K562 (cell line): ENCODE measurements at regions not wholly inside any gene's neighbourhood (a gene's known extent, or its start where the extent isn't known, plus 50 kb on each side); places are given as distances from the start of the nearest gene placed in this dataset.

ENCODE experiments used
- ATAC-seq: fragments of 200-7000 bp; cut with Tn5 transposase; 3 replicates; pipeline ENCODE4 v1.9.1; 2020; ENCODE audit warnings: moderate library complexity
- BruUV-seq: library from RNA; stranded (reverse); fragments of 400-500 nt; replicated peaks from 2 replicates; lab custom pipeline; 2021; lab: Mats Ljungman, UMichigan
- CTCF ChIA-PET: fragments of 300-600 bp; formaldehyde crosslinking; extraction: SDS; loops from one replicate; lab custom pipeline; 2021; ENCODE audit warnings: low intra/inter-chr PET ratio; lab: Yijun Ruan, JAX
- POLR2A ChIA-PET: fragments of 300-600, 350-650 bp; sonication (Branson Sonifier 250); formaldehyde crosslinking; extraction: SDS; loops from one replicate; lab custom pipeline; 2021; ENCODE audit warnings: antibody characterized with exemption, inconsistent platforms; lab: Yijun Ruan, JAX
- DNase-seq, 4 experiments: peaks; one replicate each; pipeline versions ENCODE4 v3.0.0 to v3.0.0-alpha.2; 2011 to 2018; ENCODE audit warnings: low spot score in 3 of 4, mixed read lengths in 3 of 4; ENCODE audit errors: extremely low read depth in 1 of 4
- FAIRE-seq: peaks from 2 replicates; lab custom pipeline; 2011; peaks lifted over from hg19 to GRCh38; lab: Jason Lieb, UNC
- H2AFZ ChIP-seq: 2 replicates; pipeline ENCODE4 v1.6.0; 2011; ENCODE audit warnings: low read depth, low read length, control low read depth, inconsistent platforms
- H3K27ac ChIP-seq: fragments of 200-600 bp; 3 replicates; pipeline ENCODE4 v1.8.0; 2011; ENCODE audit warnings: low read depth, mild to moderate bottlenecking, control low read depth, inconsistent platforms, low read length, moderate library complexity, mixed read lengths; ENCODE audit errors: extremely low read depth
- H3K27me3 ChIP-seq, 2 experiments: fragments of 300-600 bp in 1 of 2; 2 replicates in 1 of 2; 3 replicates in 1 of 2; pipeline versions ENCODE4 v1.6.0 to v1.8.0; 2011; ENCODE audit warnings: inconsistent platforms in 2 of 2, low read length in 2 of 2, mild to moderate bottlenecking in 1 of 2, mixed read lengths in 1 of 2, moderate library complexity in 1 of 2; ENCODE audit not compliant: control insufficient read depth in 2 of 2, insufficient read depth in 2 of 2
- H3K36me3 ChIP-seq: fragments of 300-600 bp; 3 replicates; pipeline ENCODE4 v1.8.0; 2011; ENCODE audit warnings: mild to moderate bottlenecking, low read length, inconsistent platforms; ENCODE audit not compliant: control insufficient read depth, insufficient read depth
- H3K4me1 ChIP-seq, 2 experiments: fragments of 200-600 bp in 1 of 2; replicated peaks in 1 of 2; 2 replicates in 1 of 2; 3 replicates in 1 of 2; pipeline versions ENCODE4 v1.5.1 to v1.8.0; 2011; ENCODE audit warnings: inconsistent platforms in 2 of 2, low read length in 2 of 2, mild to moderate bottlenecking in 1 of 2, mixed read lengths in 1 of 2, moderate library complexity in 1 of 2; ENCODE audit not compliant: control insufficient read depth in 2 of 2, insufficient read depth in 2 of 2
- H3K4me2 ChIP-seq: 2 replicates; pipeline ENCODE4 v1.6.1; 2011; ENCODE audit warnings: low read length, control low read depth, inconsistent platforms, mixed read lengths; ENCODE audit not compliant: insufficient read depth
- H3K4me3 ChIP-seq: fragments of 200-600 bp; sonication (generic), shearing (Covaris generic); 2 replicates; pipeline ENCODE4 v1.5.1; 2016; ENCODE audit warnings: control low read depth, inconsistent platforms
- H3K79me2 ChIP-seq: fragments of 200-600 bp; 3 replicates; pipeline ENCODE4 v1.8.0; 2011; ENCODE audit warnings: low read length, inconsistent platforms; ENCODE audit not compliant: control insufficient read depth, insufficient read depth
- H3K9ac ChIP-seq, 2 experiments: 2 replicates each; pipeline versions ENCODE4 v1.6.0 to v1.6.1; 2011; ENCODE audit warnings: low read depth in 2 of 2, low read length in 2 of 2, control low read depth in 1 of 2, inconsistent platforms in 1 of 2, mild to moderate bottlenecking in 1 of 2, mixed read lengths in 1 of 2; ENCODE audit not compliant: insufficient read depth in 1 of 2
- H3K9me1 ChIP-seq: one replicate; pipeline ENCODE4 v1.6.0; 2011; ENCODE audit warnings: inconsistent platforms, mild to moderate bottlenecking, low read length, moderate library complexity; ENCODE audit not compliant: control insufficient read depth, insufficient read depth
- H3K9me3 ChIP-seq: replicated peaks from 2 replicates; pipeline ENCODE4 v1.5.1; 2011; ENCODE audit warnings: low read depth, low read length, inconsistent platforms; ENCODE audit not compliant: control insufficient read depth, insufficient read depth
- H4K20me1 ChIP-seq: replicated peaks from 2 replicates; pipeline ENCODE4 v1.6.1; 2011; ENCODE audit warnings: low read length, inconsistent platforms, mixed read lengths; ENCODE audit not compliant: control insufficient read depth, insufficient read depth
- ARID2 ChIP-seq: fragments of 450-650 bp; IDR thresholded peaks from 2 replicates; pipeline ENCODE4 v1.6.1; 2017; ENCODE audit warnings: antibody characterized with exemption, mild to moderate bottlenecking
- ARID3A ChIP-seq: IDR thresholded peaks from 2 replicates; pipeline ENCODE4 v1.6.1; 2012; ENCODE audit warnings: low read depth, low read length, improper control_type of control experiment, borderline replicate concordance
- CBX1 ChIP-seq: sonication (generic); IDR thresholded peaks from 2 replicates; pipeline ENCODE4 v1.6.1; 2016; ENCODE audit warnings: antibody characterized with exemption, low read depth, mild to moderate bottlenecking
- CEBPG ChIP-seq, 3 experiments: fragments of 200-800 bp in 1 of 3; sonication (Bioruptor generic) in 1 of 3; sonication (generic) in 1 of 3; formaldehyde crosslinking in 1 of 3; IDR thresholded peaks in 2 of 3; conservative IDR thresholded peaks in 1 of 3; 2 replicates each; pipeline versions ENCODE4 v1.6.1 to v1.8.0; 2016 to 2022; ENCODE audit warnings: missing compliant biosample characterization in 2 of 3, missing genetic modification characterization in 2 of 3, mild to moderate bottlenecking in 1 of 3, missing genetic modification reagents in 1 of 3
- DDX20 ChIP-seq: fragments of 450-650 bp; IDR thresholded peaks from 2 replicates; pipeline ENCODE4 v1.6.1; 2016; ENCODE audit warnings: missing genetic modification characterization, low read depth, mild to moderate bottlenecking, missing compliant biosample characterization, moderate library complexity
- EZH2 ChIP-seq: IDR thresholded peaks from 2 replicates; pipeline ENCODE4 v1.6.1; 2012; ENCODE audit warnings: low read depth, mild to moderate bottlenecking, inconsistent platforms, low read length, borderline replicate concordance
- GABPB1 ChIP-seq: sonication (generic); formaldehyde crosslinking; IDR thresholded peaks from 2 replicates; pipeline ENCODE4 v1.8.0; 2022; ENCODE audit warnings: mild to moderate bottlenecking, missing genetic modification reagents
- MTA1 ChIP-seq: fragments of 450-650 bp; IDR thresholded peaks from 2 replicates; pipeline ENCODE4 v1.6.1; 2017; ENCODE audit warnings: borderline replicate concordance
- NCOA4 ChIP-seq: fragments of 450-650 bp; IDR thresholded peaks from 2 replicates; pipeline ENCODE4 v1.6.1; 2018; ENCODE audit warnings: mild to moderate bottlenecking; ENCODE audit not compliant: partially characterized antibody
- NR2F6 ChIP-seq: fragments of 450-650 bp; formaldehyde crosslinking; IDR thresholded peaks from 2 replicates; pipeline ENCODE4 v1.4.0; 2020; ENCODE audit warnings: mild to moderate bottlenecking
- POLR2A ChIP-seq: fragments of 450-650 bp; conservative IDR thresholded peaks from 2 replicates; pipeline ENCODE4 v1.6.1; 2016
- RBM22 ChIP-seq: fragments of 200-400 bp; formaldehyde crosslinking; IDR thresholded peaks from 2 replicates; pipeline ENCODE4 v1.6.1; 2018; ENCODE audit warnings: low read length, low read depth; ENCODE audit not compliant: poor library complexity, severe bottlenecking
- U2AF1 ChIP-seq: fragments of 200-400 bp; formaldehyde crosslinking; optimal IDR thresholded peaks from 2 replicates; pipeline ENCODE3; 2017; ENCODE audit warnings: mild to moderate bottlenecking, low read depth, low read length, moderate library complexity
- ZEB2 ChIP-seq: fragments of 450-650 bp; IDR thresholded peaks from 2 replicates; pipeline ENCODE4 v1.6.1; 2016
- ZNF583 ChIP-seq: fragments of 250-450 bp; sonication (Bioruptor Pico); IDR thresholded peaks from 2 replicates; pipeline ENCODE4 v1.4.0; 2020
- WGBS: fragments of 100-300 bp; shearing (Covaris generic); methylation state at CpG from one replicate; pipeline ENCODE4 v1.1.6; 2016; ENCODE audit warnings: low coverage, mixed read lengths; ENCODE audit not compliant: insufficient coverage; ENCODE audit errors: missing lambda C conversion rate; 5-methylcytosine and 5-hydroxymethylcytosine counted together
- in situ Hi-C: fragments of 300-500 bp; cut with MboI; formaldehyde crosslinking; loops from 4 replicates; pipeline ENCODE4 v1.15.0; 2018; ENCODE audit warnings: inconsistent platforms, mixed read lengths
- intact Hi-C: fragments of 100-400 bp; cut with micrococcal nuclease; formaldehyde crosslinking; loops from 2 replicates; pipeline ENCODE4 v1.14.2; 2022
- TF ChIP-seq, protein P1 (sequence below): sonication (generic); formaldehyde crosslinking; IDR thresholded peaks from 2 replicates; pipeline ENCODE4 v1.8.0; 2022; ENCODE audit warnings: mild to moderate bottlenecking, missing genetic modification reagents
- TF ChIP-seq, protein P2 (sequence below): fragments of 450-650 bp; formaldehyde crosslinking; IDR thresholded peaks from 2 replicates; pipeline ENCODE4 v1.4.0; 2020; ENCODE audit warnings: mild to moderate bottlenecking, moderate library complexity
- TF ChIP-seq, protein P3 (sequence below): fragments of 250-450 bp; sonication (Bioruptor Pico); IDR thresholded peaks from 2 replicates; pipeline ENCODE4 v1.4.0; 2020

DNA sequence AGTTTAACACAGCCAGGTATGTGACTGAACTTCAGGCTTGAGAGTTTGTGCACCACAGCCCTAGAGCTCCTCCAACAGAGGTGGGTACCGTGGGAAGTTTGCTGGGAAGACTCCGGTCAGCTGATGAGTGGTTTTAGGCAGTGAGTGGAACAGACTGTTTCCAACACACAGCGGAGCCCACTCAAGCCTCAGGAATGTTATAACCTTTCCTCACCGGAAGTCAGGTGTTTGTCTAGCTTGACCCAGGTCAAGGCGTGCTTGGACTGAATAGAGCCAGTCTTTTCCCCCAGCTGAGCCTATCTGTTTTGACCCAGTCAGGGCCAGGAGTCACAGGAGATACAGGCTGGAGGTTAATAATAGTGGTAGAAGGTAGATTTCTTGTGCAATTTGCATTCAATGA lies 138.4 kb upstream of the PARP11 start:
- Histone ChIP-seq H2AFZ (no peak overlapping the region), H3K9me3 (no peaks in the 10 kb centered on the region), H4K20me1 (no peaks in the 10 kb centered on the region), H3K79me2 (no peaks in the 10 kb centered on the region), H3K27me3 (peaks cover 5 to 13% of the 10 kb centered on the region in 2 experiments; a peak in 3 of 5 replicates), H3K9me1 (no peaks in the 10 kb centered on the region), H3K4me2 (no peak overlapping the region), H3K4me1 (no peaks in the 10 kb centered on the region), H3K4me3 (no peak overlapping the region), H3K27ac (no peak overlapping the region), H3K9ac (no peak overlapping the region), H3K36me3 (no peaks in the 10 kb centered on the region)
- no peak for DNase-seq
- FAIRE-seq, result no peak
- ChIA-PET CTCF (no interaction called here), POLR2A (interaction anchor here (0.6 kb wide), 1 partner anchor 24 kb away, joined by 3 read pairs; no protein-coding TSS in a partner anchor)
- 0% methylated on average over 5 of the region's 5 CpGs for WGBS
- no peak for ATAC-seq
- in situ Hi-C loops, result no loop called here
- TF ChIP-seq EZH2 (no peak), MTA1 (no peak), ARID2 (no peak), RBM22 (no peak), ZNF583 (CRISPR knock-in tag) (no peak), POLR2A (no peak), CEBPG (CRISPR knock-in tag; IDR thresholded peaks at IDR 0.05) (no peak), CEBPG (tag; conservative IDR thresholded peaks at IDR 0.05 in 1 of 2, IDR thresholded peaks at IDR 0.05 in 1 of 2) (no peak), DDX20 (tag) (no peak), GABPB1 (CRISPR knock-in tag) (no peak), ZEB2 (no peak), U2AF1 (no peak), ARID3A (no peak), NR2F6 (CRISPR knock-in tag) (no peak), NCOA4 (no peak), CBX1 (no peak)
- TF ChIP-seq, protein P1, sequence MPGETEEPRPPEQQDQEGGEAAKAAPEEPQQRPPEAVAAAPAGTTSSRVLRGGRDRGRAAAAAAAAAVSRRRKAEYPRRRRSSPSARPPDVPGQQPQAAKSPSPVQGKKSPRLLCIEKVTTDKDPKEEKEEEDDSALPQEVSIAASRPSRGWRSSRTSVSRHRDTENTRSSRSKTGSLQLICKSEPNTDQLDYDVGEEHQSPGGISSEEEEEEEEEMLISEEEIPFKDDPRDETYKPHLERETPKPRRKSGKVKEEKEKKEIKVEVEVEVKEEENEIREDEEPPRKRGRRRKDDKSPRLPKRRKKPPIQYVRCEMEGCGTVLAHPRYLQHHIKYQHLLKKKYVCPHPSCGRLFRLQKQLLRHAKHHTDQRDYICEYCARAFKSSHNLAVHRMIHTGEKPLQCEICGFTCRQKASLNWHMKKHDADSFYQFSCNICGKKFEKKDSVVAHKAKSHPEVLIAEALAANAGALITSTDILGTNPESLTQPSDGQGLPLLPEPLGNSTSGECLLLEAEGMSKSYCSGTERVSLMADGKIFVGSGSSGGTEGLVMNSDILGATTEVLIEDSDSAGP (CRISPR knock-in tag), result no peak
- TF ChIP-seq, protein P2, sequence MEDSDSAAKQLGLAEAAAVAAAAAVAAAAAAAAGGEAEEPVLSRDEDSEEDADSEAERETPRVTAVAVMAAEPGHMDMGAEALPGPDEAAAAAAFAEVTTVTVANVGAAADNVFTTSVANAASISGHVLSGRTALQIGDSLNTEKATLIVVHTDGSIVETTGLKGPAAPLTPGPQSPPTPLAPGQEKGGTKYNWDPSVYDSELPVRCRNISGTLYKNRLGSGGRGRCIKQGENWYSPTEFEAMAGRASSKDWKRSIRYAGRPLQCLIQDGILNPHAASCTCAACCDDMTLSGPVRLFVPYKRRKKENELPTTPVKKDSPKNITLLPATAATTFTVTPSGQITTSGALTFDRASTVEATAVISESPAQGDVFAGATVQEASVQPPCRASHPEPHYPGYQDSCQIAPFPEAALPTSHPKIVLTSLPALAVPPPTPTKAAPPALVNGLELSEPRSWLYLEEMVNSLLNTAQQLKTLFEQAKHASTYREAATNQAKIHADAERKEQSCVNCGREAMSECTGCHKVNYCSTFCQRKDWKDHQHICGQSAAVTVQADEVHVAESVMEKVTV, result no peak
- TF ChIP-seq, protein P3, sequence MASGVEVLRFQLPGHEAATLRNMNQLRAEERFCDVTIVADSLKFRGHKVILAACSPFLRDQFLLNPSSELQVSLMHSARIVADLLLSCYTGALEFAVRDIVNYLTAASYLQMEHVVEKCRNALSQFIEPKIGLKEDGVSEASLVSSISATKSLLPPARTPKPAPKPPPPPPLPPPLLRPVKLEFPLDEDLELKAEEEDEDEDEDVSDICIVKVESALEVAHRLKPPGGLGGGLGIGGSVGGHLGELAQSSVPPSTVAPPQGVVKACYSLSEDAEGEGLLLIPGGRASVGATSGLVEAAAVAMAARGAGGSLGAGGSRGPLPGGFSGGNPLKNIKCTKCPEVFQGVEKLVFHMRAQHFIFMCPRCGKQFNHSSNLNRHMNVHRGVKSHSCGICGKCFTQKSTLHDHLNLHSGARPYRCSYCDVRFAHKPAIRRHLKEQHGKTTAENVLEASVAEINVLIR (CRISPR knock-in tag), result no peak
- TF ChIP-seq, all 486 proteins: peak for 0
- no TSS peak for BruUV-seq
- intact Hi-C loops, result no loop called here
